Vagina (tissue), 2 donors: ENCODE measurements at regions not wholly inside any gene's neighbourhood (a gene's known extent, or its start where the extent isn't known, plus 50 kb on each side); places are given as distances from the start of the nearest gene placed in this dataset.

Experiments used
- DNase-seq, 2 donors: peaks; one replicate each; pipeline ENCODE4 v3.0.0-alpha.2; 2017; ENCODE audit errors: extremely low spot score in 2 of 2
- H3K27ac ChIP-seq: fragments of 200-600 bp; sonication (generic); one replicate; pipeline ENCODE4 v1.5.1; 2019
- H3K27me3 ChIP-seq: fragments of 200-600 bp; sonication (generic); one replicate; pipeline ENCODE4 v1.5.1; 2019
- H3K36me3 ChIP-seq, 2 donors: fragments of 200-600 bp; sonication (generic); one replicate each; pipeline ENCODE4 v1.5.1; 2017 to 2019
- H3K4me1 ChIP-seq: fragments of 200-600 bp; sonication (generic); one replicate; pipeline ENCODE4 v1.5.1; 2019
- H3K4me3 ChIP-seq, 2 donors: fragments of 200-600 bp; sonication (generic); 1 replicate in 1 of 2; 2 replicates in 1 of 2; pipeline ENCODE4 v1.5.1; 2016 to 2019
- H3K9me3 ChIP-seq: fragments of 200-600 bp; sonication (generic); one replicate; pipeline ENCODE4 v1.5.1; 2019
- CTCF ChIP-seq, 3 experiments: fragments of 450-650 bp in 2 of 3; fragments of 200-600 bp in 1 of 3; sonication (generic) in 1 of 3; IDR thresholded peaks; one replicate each; pipeline ENCODE4 v1.5.1; 2017 to 2019; ENCODE audit warnings: antibody characterized with exemption in 3 of 3, mild to moderate bottlenecking in 2 of 3, moderate library complexity in 2 of 3
- POLR2A ChIP-seq, 2 donors: fragments of 450-650 bp; IDR thresholded peaks; one replicate each; pipeline ENCODE4 v1.6.1; 2017; ENCODE audit warnings: antibody characterized with exemption in 2 of 2, mild to moderate bottlenecking in 2 of 2, moderate library complexity in 2 of 2
- POLR2AphosphoS5 ChIP-seq, 2 donors: sonication (generic); formaldehyde crosslinking; IDR thresholded peaks; one replicate each; pipeline ENCODE4 v1.9.0; 2017; ENCODE audit warnings: antibody characterized with exemption in 2 of 2, mild to moderate bottlenecking in 2 of 2, low read depth in 1 of 2; ENCODE audit not compliant: insufficient read depth in 1 of 2
- intact Hi-C: fragments of 100-400 bp; cut with DNase I; formaldehyde crosslinking; loops from one replicate; pipeline ENCODE4 v1.15.1; 2023

- Histone ChIP-seq H3K9me3 (no peaks in the 10 kb centered on the region), H3K27ac (no peak overlapping the region), H3K27me3 (no peaks in the 10 kb centered on the region), H3K4me3 (no peak overlapping the region), H3K36me3 (no peaks in the 10 kb centered on the region), H3K4me1 (no peaks in the 10 kb centered on the region)
- no peak for DNase-seq
- intact Hi-C loops, result no loop called here
- no peak for TF ChIP-seq POLR2AphosphoS5 (IDR thresholded peaks at IDR 0.05; ENCODE audit: insufficient read depth in 1 of 2, low read depth in 1 of 2)
- TF ChIP-seq POLR2A (IDR thresholded peaks at IDR 0.05), result no peak
- no peak for TF ChIP-seq CTCF (IDR thresholded peaks at IDR 0.05)
These were observed 494.8 kb upstream of the TOM1L1 start for GRCh38 chr17:54405826-54406225.

GRCh38 chr17:54408731-54409130 lies 491.9 kb upstream of the TOM1L1 start:
- TF ChIP-seq POLR2AphosphoS5 (IDR thresholded peaks at IDR 0.05; ENCODE audit: insufficient read depth in 1 of 2, low read depth in 1 of 2) (no peak), CTCF (IDR thresholded peaks at IDR 0.05) (no peak), POLR2A (IDR thresholded peaks at IDR 0.05) (no peak)
- Histone ChIP-seq H3K36me3 (no peaks in the 10 kb centered on the region), H3K9me3 (no peaks in the 10 kb centered on the region), H3K4me1 (no peaks in the 10 kb centered on the region), H3K27me3 (no peaks in the 10 kb centered on the region), H3K4me3 (no peak overlapping the region), H3K27ac (no peak overlapping the region)
- no peak for DNase-seq
- intact Hi-C loops, result no loop called here

- H3K36me3 ChIP-seq, result no peaks in the 10 kb centered on the region
- H3K4me3 ChIP-seq, result no peak overlapping the region
- TF ChIP-seq CTCF (IDR thresholded peaks at IDR 0.05) (no peak), POLR2AphosphoS5 (IDR thresholded peaks at IDR 0.05; ENCODE audit: insufficient read depth in 1 of 2, low read depth in 1 of 2) (no peak), POLR2A (IDR thresholded peaks at IDR 0.05) (no peak)
- no peak for DNase-seq
- H3K9me3 ChIP-seq, result no peaks in the 10 kb centered on the region
- H3K27ac ChIP-seq, result no peak overlapping the region
- H3K4me1 ChIP-seq, result no peaks in the 10 kb centered on the region
- no peaks in the 10 kb centered on the region for H3K27me3 ChIP-seq
- intact Hi-C loops, result no loop called here
These were observed 482.2 kb upstream of the TOM1L1 start for GRCh38 chr17:54418467-54418866.

GRCh38 chr17:54425671-54426070 lies 475.0 kb upstream of the TOM1L1 start:
- Histone ChIP-seq H3K4me1 (no peaks in the 10 kb centered on the region), H3K27ac (no peak overlapping the region), H3K36me3 (no peaks in the 10 kb centered on the region), H3K9me3 (no peaks in the 10 kb centered on the region), H3K4me3 (no peak overlapping the region), H3K27me3 (no peaks in the 10 kb centered on the region)
- intact Hi-C loops, result no loop called here
- no peak for TF ChIP-seq CTCF (IDR thresholded peaks at IDR 0.05)
- no peak for TF ChIP-seq POLR2AphosphoS5 (IDR thresholded peaks at IDR 0.05; ENCODE audit: insufficient read depth in 1 of 2, low read depth in 1 of 2)
- TF ChIP-seq POLR2A (IDR thresholded peaks at IDR 0.05), result no peak
- no peak for DNase-seq

GRCh38 chr17:54426296-54426886 lies 474.3 kb upstream of the TOM1L1 start:
- intact Hi-C loops, result no loop called here

More at GRCh38 chr17:54426296-54426886, 474.3 kb upstream of the TOM1L1 start:
- DNase-seq, result no peak
- TF ChIP-seq POLR2AphosphoS5 (IDR thresholded peaks at IDR 0.05; ENCODE audit: insufficient read depth in 1 of 2, low read depth in 1 of 2) (no peak), POLR2A (IDR thresholded peaks at IDR 0.05) (no peak), CTCF (IDR thresholded peaks at IDR 0.05) (no peak)
- H3K4me3 ChIP-seq, result no peak overlapping the region
- no peaks in the 10 kb centered on the region for H3K36me3 ChIP-seq
- no peaks in the 10 kb centered on the region for H3K4me1 ChIP-seq
- no peaks in the 10 kb centered on the region for H3K27me3 ChIP-seq
- no peaks in the 10 kb centered on the region for H3K9me3 ChIP-seq
- no peak overlapping the region for H3K27ac ChIP-seq
